Mesodermal cell (in vitro differentiated cells): ENCODE measurements at regions not wholly inside any gene's neighbourhood (a gene's known extent, or its start where the extent isn't known, plus 50 kb on each side); places are given as distances from the start of the nearest gene placed in this dataset.

ENCODE experiments used
- H3K27ac ChIP-seq: 2 replicates; pipeline ENCODE4 v1.7.0; 2013; ENCODE audit warnings: mild to moderate bottlenecking, low read depth, low read length, moderate library complexity; ENCODE audit not compliant: severe bottlenecking
- H3K36me3 ChIP-seq: 2 replicates; pipeline ENCODE4 v1.7.1; 2013; ENCODE audit warnings: mild to moderate bottlenecking, low read length, moderate library complexity; ENCODE audit not compliant: control insufficient read depth, insufficient read depth
- H3K4me1 ChIP-seq: one replicate; pipeline ENCODE4 v1.7.1; 2013; ENCODE audit warnings: mild to moderate bottlenecking, low read length; ENCODE audit not compliant: insufficient read depth, control insufficient read depth, poor library complexity, severe bottlenecking
- H3K4me3 ChIP-seq: 2 replicates; pipeline ENCODE4 v1.7.0; 2013; ENCODE audit warnings: low read length, control low read depth, mild to moderate bottlenecking; ENCODE audit not compliant: insufficient read depth, poor library complexity, severe bottlenecking; ENCODE audit errors: extremely low read depth
- H3K9me3 ChIP-seq: 2 replicates; pipeline ENCODE4 v1.7.1; 2013; ENCODE audit warnings: mild to moderate bottlenecking, low read length, moderate library complexity; ENCODE audit not compliant: control insufficient read depth
- WGBS, 2 experiments: methylation state at CpG; one replicate each; pipeline ENCODE4 v1.1.5; 2013; ENCODE audit warnings: missing lambda C conversion rate in 2 of 2; ENCODE audit not compliant: insufficient coverage in 2 of 2; 5-methylcytosine and 5-hydroxymethylcytosine counted together

GRCh38 chr20:41989039-41989679, 371.0 kb upstream of the CHD6 start:
- 95 to 100% methylated on average over 1 to 3 of the region's 3 CpGs for WGBS, 2 experiments
- no peaks in the 10 kb centered on the region for H3K4me1 ChIP-seq
- no peaks in the 10 kb centered on the region for H3K9me3 ChIP-seq
- no peak overlapping the region for H3K4me3 ChIP-seq
- no peaks in the 10 kb centered on the region for H3K36me3 ChIP-seq
- H3K27ac ChIP-seq, result no peak overlapping the region

- H3K4me1 ChIP-seq, result no peaks in the 10 kb centered on the region
- WGBS, 2 experiments, result 70 to 90% methylated on average over 2 of the region's 2 CpGs
- no peaks in the 10 kb centered on the region for H3K9me3 ChIP-seq
- H3K4me3 ChIP-seq, result no peak overlapping the region
- H3K36me3 ChIP-seq, result no peaks in the 10 kb centered on the region
- no peak overlapping the region for H3K27ac ChIP-seq
These were observed 365.9 kb upstream of the CHD6 start for GRCh38 chr20:41984031-41984430.

GRCh38 chr20:41983159-41983558, 365.0 kb upstream of the CHD6 start:
- WGBS, 2 experiments, result 87 to 90% methylated on average over 2 to 4 of the region's 4 CpGs
- Histone ChIP-seq H3K27ac (no peak overlapping the region), H3K4me3 (no peak overlapping the region)

GRCh38 chr20:41981746-41982145, 363.6 kb upstream of the CHD6 start:
- no peak overlapping the region for H3K4me3 ChIP-seq

More at GRCh38 chr20:41983159-41983558, 365.0 kb upstream of the CHD6 start:
- Histone ChIP-seq H3K4me1 (no peaks in the 10 kb centered on the region), H3K36me3 (no peaks in the 10 kb centered on the region), H3K9me3 (no peaks in the 10 kb centered on the region)

GRCh38 chr20:41978875-41979274, 360.7 kb upstream of the CHD6 start:
- WGBS, 2 experiments, result 93% methylated on average over 4 of the region's 4 CpGs
- H3K27ac ChIP-seq, result no peak overlapping the region

More at GRCh38 chr20:41981746-41982145, 363.6 kb upstream of the CHD6 start:
- 100% methylated on average over 2 of the region's 3 CpGs; no CpG with 5 or more reads in 1 of the 2 experiments for WGBS, 2 experiments
- H3K27ac ChIP-seq, result no peak overlapping the region
- no peaks in the 10 kb centered on the region for H3K4me1 ChIP-seq
- no peaks in the 10 kb centered on the region for H3K36me3 ChIP-seq
- no peaks in the 10 kb centered on the region for H3K9me3 ChIP-seq

GRCh38 chr20:41978246-41978790, 360.1 kb upstream of the CHD6 start:
- WGBS, 2 experiments, result 87% methylated on average over 3 of the region's 4 CpGs; no CpG with 5 or more reads in 1 of the 2 experiments
- Histone ChIP-seq H3K4me1 (no peaks in the 10 kb centered on the region), H3K4me3 (no peak overlapping the region), H3K27ac (no peak overlapping the region), H3K36me3 (no peaks in the 10 kb centered on the region), H3K9me3 (no peaks in the 10 kb centered on the region)

More at GRCh38 chr20:41978875-41979274, 360.7 kb upstream of the CHD6 start:
- H3K4me1 ChIP-seq, result no peaks in the 10 kb centered on the region
- no peak overlapping the region for H3K4me3 ChIP-seq
- H3K36me3 ChIP-seq, result no peaks in the 10 kb centered on the region
- no peaks in the 10 kb centered on the region for H3K9me3 ChIP-seq

- H3K9me3 ChIP-seq, result no peaks in the 10 kb centered on the region
- WGBS, 2 experiments, result 71 to 78% methylated on average over 6 of the region's 6 CpGs
- no peak overlapping the region for H3K4me3 ChIP-seq
- H3K36me3 ChIP-seq, result no peaks in the 10 kb centered on the region
- H3K4me1 ChIP-seq, result no peaks in the 10 kb centered on the region
- no peak overlapping the region for H3K27ac ChIP-seq
These were observed 351.5 kb upstream of the CHD6 start for GRCh38 chr20:41969656-41970055.

GRCh38 chr20:41960166-41960565, 342.0 kb upstream of the CHD6 start:
- Histone ChIP-seq H3K36me3 (no peaks in the 10 kb centered on the region), H3K9me3 (no peaks in the 10 kb centered on the region), H3K4me1 (no peaks in the 10 kb centered on the region), H3K27ac (no peak overlapping the region), H3K4me3 (no peak overlapping the region)
- WGBS, 2 experiments, result 77 to 91% methylated on average over 6 of the region's 7 CpGs

GRCh38 chr20:41958391-41958790, 340.2 kb upstream of the CHD6 start:
- Histone ChIP-seq H3K9me3 (no peaks in the 10 kb centered on the region), H3K27ac (no peak overlapping the region), H3K4me3 (no peak overlapping the region), H3K36me3 (no peaks in the 10 kb centered on the region), H3K4me1 (no peaks in the 10 kb centered on the region)
- 60 to 80% methylated on average over 1 of the region's 1 CpG for WGBS, 2 experiments

- 38% methylated on average over 1 of the region's 6 CpGs; no CpG with 5 or more reads in 1 of the 2 experiments for WGBS, 2 experiments
- Histone ChIP-seq H3K36me3 (no peaks in the 10 kb centered on the region), H3K4me1 (no peaks in the 10 kb centered on the region), H3K27ac (no peak overlapping the region), H3K4me3 (no peak overlapping the region), H3K9me3 (no peaks in the 10 kb centered on the region)
These were observed 338.3 kb upstream of the CHD6 start for GRCh38 chr20:41956338-41957074.

GRCh38 chr20:41952166-41952565, 334.0 kb upstream of the CHD6 start:
- H3K27ac ChIP-seq, result no peak overlapping the region
- no peaks in the 10 kb centered on the region for H3K36me3 ChIP-seq
- no peaks in the 10 kb centered on the region for H3K4me1 ChIP-seq
- no peaks in the 10 kb centered on the region for H3K9me3 ChIP-seq
- 82 to 91% methylated on average over 4 to 5 of the region's 5 CpGs for WGBS, 2 experiments
- H3K4me3 ChIP-seq, result no peak overlapping the region
